COLO668 (cell line): ENCODE measurements at regions not wholly inside any gene's neighbourhood (a gene's known extent, or its start where the extent isn't known, plus 50 kb on each side); places are given as distances from the start of the nearest gene placed in this dataset.
"Not testable (repeated sequence)": the region's sequence is repeated elsewhere in the genome, so short reads cannot be mapped to it uniquely, and the experiment has no call there.

Experiments used
- DNase-seq: peaks from one replicate; lab custom pipeline; 2025; ENCODE audit not compliant: unreplicated experiment; lab: John Stamatoyannopoulos, UW

- DNase-seq, result no peak
Measured at GRCh38 chr14:29353513-29353912, 574.1 kb downstream of the PRKD1 start.

GRCh38 chr14:29354486-29354885 is 573.2 kb downstream of the PRKD1 start:
- no peak for DNase-seq

DNA sequence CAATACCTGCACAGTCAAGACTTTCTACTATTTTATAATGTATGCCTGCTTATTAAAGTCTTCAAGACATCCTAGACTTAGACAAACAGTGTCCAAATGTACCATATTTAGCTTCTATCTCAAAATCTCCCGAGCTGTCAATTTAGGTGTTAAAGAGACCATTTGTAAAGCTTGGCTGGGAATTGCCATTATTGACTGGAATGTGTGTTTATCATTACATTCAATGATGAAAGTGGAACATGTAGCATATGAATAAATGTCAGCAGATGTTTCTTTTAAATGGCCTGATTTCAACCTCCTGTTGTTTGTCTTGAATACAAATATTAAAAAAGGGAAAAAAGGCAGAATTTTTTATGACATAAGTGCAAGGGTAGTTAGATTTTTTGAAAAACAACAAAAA is 572.3 kb downstream of the PRKD1 start:
- no peak for DNase-seq

DNA sequence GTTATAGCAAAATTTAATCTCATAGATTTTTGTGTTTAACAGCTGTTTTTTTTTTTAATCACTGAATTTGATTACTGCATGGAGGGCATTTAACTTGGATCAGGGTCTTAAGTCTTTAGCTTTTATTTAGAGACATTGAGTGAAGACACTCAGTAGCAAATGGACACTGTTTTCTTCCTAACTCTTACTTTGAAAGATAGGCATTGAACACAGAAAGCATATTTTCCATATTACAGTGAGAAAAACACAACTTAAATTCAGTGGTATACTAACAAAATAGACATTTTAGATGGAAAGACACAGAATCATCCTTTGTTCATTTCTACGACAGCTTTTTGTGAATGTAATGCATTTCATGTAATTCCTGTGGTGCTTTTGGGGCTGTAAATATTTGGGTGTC is 571.8 kb downstream of the PRKD1 start:
- DNase-seq, result no peak

- DNase-seq, result no peak
Measured at GRCh38 chr14:29360656-29361055, 567.0 kb downstream of the PRKD1 start.

DNA sequence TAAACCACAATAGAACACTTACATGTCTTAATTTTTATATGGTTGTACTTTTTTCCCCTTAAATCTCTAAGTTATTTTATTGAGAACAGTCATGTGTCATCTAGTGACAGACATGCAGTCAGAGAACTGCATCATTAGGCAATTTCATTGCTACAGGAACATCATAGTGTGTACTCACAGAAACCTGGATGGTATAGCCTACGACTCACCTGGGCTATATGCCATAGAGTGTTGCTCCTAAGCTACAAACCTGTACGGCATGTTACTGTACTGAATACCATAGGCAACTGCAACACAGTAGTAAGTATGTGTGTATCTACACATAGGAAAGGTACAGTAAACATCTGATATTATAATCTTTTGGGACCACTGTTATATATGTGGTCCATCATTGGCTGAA is 557.6 kb downstream of the PRKD1 start:
- DNase-seq, result no peak

DNA sequence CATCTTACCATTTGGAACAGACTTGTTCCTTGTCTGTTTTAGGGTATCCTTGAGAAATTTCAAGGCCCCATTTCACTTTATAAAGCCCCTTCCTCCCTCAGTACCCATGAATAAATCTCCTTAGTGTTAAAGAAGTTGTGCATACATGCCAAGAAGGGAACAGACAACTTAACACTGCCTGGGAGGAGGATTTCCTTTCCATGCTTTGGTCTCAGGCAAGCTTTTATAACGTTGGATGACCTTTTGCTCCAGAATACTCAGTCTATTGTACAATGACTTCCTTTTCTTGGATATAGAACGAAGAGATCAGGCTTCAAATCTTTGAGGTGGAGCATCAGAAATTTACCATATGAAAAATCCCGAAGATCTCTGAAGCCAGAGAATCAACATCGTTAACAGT is 551.4 kb downstream of the PRKD1 start:
- DNase-seq, result no peak

DNA sequence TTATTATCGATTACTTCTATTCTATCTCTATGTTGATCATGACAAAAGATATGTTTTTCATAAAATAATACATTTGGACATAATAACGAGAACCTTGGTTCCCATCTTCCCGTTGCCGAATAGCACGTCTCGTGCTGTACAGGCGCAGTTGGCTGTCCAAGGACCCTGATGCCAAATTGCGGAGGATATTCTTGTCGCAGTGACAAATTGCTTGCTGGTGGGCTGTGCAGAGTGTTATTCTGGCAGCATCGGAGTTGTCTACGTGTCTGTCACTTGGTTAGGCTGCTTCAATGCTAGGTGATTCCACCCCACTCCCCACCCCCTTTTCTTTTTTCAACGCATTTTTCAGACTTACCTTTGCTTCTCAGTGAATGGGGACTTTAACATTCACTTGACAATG is 546.8 kb downstream of the PRKD1 start:
- DNase-seq, result no peak

- no peak for DNase-seq
Measured at GRCh38 chr14:29388571-29388970, 539.1 kb downstream of the PRKD1 start.

- no peak for DNase-seq
Measured at GRCh38 chr14:29390081-29390832, 537.4 kb downstream of the PRKD1 start.

- DNase-seq, result no peak
Measured at GRCh38 chr14:29391231-29391630, 536.4 kb downstream of the PRKD1 start.

DNA sequence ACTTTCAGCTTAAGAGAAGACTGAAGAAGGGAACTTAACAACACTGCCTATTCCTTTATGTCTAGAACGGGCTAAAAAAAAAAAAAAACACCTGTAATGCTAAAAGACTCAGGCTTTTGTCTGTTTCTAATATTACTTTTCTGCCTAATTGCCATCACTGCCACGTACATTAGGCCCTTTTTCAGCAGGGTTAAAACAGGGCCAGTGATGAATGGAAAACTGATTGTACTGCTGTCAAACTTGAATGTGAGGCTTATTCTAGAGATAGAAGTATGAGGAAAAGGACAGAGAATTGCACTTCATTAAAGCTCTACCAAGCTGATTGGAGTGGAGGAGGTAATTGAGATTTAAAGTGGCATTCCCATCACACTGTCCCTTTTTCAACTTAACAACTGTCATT is 535.8 kb downstream of the PRKD1 start:
- no peak for DNase-seq

DNA sequence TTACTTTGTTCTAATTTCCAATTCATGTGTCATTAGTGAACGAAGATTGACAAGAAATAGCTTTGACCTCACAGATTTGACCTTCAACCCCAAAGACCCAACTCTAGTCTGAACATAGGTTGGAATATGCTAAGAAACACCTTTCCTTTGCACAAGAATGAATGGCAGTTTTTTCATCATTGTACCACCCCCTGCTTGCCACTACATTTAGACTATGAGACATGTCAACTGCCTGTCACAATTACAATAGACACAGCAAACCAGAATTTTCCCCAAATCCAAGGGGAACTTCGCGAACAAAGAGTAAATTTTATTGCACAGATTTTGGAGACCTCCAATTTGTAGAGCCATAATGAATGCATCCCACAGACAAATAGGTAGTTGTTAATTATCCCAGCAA is 535.4 kb downstream of the PRKD1 start:
- no peak for DNase-seq

DNA sequence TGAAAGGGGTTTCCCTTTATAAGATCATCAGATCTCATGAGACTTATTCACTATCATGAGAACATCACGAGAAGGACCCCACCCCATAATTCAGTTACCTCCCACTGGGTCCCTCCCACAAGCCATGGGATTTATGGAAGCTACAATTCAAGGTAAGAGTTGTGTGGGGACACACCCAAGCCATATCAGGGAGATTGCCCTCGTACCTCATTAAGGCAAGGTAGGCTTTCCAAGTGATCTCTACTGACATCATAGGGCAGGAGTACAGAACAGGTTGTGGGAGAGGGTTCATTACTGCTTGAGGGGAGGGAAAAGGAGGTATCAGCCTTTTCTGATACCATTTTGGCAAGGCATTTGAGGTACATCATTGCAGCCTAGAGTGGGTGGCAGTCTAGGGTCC is 524.6 kb downstream of the PRKD1 start:
- DNase-seq, result no peak

DNA sequence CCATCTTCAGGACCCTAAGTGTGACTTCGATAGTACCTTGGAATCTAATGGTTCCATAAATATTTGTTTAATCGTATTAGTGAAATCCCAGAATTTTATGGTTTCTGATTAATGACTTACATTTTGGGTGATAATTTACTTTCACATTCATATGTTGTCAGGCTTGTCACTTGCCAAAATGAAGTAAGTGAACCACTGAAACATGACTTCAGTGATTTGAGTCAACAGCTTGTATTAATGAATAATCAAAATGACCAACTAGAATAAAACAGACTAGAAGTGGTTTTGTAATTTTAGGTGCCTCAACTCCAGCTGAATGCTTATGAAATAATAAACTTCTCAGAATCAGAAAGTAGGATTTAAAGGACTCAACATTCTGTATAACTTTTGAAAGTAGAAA is 517.1 kb downstream of the PRKD1 start:
- no peak for DNase-seq

DNA sequence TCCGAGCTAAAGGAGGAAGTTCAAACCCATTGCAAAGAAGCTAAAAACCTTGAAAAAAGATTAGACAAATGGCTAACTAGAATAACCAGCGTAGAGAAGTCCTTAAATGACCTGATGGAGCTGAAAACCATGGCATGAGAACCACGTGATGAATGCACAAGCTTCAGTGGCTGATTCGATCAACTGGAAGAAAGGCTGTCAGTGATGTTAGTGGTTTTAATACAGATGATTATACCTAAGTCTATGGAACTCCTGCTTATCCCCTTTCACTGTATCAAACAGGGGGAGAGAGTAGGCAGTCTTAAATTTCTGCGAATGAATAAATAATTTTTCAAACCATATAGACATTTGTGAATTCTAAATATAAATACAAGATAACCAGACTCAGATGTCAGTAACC is 512.7 kb downstream of the PRKD1 start:
- DNase-seq, result not testable (repeated sequence)

GRCh38 chr14:29419736-29420135 is 507.9 kb downstream of the PRKD1 start:
- no peak for DNase-seq

- DNase-seq, result no peak
Measured at GRCh38 chr14:29421156-29421728, 506.4 kb downstream of the PRKD1 start.

GRCh38 chr14:29425705-29426482 is 501.8 kb downstream of the PRKD1 start:
- no peak for DNase-seq

DNA sequence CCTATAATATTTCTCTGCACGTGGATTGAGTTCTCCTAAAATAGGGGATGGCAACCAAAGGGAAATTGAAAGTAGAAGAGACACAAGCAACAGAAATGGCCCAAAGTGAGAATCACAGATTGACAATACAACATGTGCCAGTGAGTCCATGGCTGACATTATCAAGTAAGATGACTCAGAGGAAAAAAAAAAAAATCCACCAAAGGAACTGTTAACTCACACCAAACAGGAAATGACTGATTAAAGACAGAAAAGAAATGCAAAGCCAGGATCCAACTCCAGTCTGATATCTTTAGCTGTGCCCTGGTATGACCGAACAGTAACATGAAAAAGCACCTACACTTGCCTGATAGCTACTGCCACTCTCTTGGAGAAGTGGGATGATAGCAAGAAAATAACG is 485.0 kb downstream of the PRKD1 start:
- no peak for DNase-seq

DNA sequence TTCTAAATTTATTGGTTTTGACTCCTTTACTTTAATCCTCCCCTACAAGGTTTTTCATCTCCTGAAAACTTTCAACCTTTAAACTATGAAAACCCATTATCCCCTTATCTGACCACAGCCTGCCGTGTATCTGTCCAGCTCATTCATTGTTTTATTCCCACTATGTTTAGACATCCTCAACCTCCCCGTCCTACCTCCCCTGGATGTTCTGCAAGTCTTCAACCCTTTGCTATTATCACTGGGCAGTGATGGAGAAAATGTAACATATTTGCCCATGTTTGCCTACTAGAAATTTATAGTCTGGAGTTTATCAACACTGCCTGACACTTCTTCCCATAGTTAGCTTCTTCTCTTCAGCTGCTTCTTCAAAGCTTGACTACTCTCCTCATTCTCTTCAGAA is 483.4 kb downstream of the PRKD1 start:
- no peak for DNase-seq

DNA sequence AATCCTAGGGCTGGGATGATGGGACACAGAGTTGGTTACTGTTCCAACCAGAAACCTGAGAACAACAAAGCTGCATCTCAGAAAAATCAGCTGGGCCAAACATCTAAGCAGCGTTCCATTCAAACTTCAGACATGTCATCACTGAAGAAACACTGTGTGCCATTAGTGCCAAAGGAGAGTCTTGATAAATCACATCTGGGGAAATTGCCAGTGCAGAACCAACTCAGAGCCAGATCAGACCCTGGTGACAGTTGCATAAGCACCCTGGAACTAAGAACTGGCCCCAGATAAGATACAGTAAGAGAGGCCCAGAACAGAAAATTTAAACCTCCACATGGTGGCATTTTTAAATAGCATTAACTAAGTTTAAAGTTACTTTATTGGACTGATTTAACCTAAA is 482.8 kb downstream of the PRKD1 start:
- DNase-seq, result no peak
